Fibroblast of lung (primary cell): ENCODE measurements at regions not wholly inside any gene's neighbourhood (a gene's known extent, or its start where the extent isn't known, plus 50 kb on each side); places are given as distances from the start of the nearest gene placed in this dataset.

Experiments
- EZH2 ChIP-seq: IDR thresholded peaks from 2 replicates; pipeline ENCODE4 v1.5.1; 2012; ENCODE audit warnings: low read length, control low read depth, mild to moderate bottlenecking; ENCODE audit errors: missing control alignments
- TF ChIP-seq, protein P1 (sequence below), 2 donors: IDR thresholded peaks in 1 of 2; conservative IDR thresholded peaks in 1 of 2; 1 replicate in 1 of 2; 2 replicates in 1 of 2; pipeline ENCODE4 v1.5.1; 2011 to 2012; ENCODE audit warnings: low read length in 2 of 2, control low read depth in 1 of 2, inconsistent platforms in 1 of 2, low read depth in 1 of 2, mild to moderate bottlenecking in 1 of 2

GRCh38 chr9:88751781-88752180 lies 216.8 kb downstream of the NXNL2 start:
- no peak for TF ChIP-seq EZH2
- TF ChIP-seq, protein P1, sequence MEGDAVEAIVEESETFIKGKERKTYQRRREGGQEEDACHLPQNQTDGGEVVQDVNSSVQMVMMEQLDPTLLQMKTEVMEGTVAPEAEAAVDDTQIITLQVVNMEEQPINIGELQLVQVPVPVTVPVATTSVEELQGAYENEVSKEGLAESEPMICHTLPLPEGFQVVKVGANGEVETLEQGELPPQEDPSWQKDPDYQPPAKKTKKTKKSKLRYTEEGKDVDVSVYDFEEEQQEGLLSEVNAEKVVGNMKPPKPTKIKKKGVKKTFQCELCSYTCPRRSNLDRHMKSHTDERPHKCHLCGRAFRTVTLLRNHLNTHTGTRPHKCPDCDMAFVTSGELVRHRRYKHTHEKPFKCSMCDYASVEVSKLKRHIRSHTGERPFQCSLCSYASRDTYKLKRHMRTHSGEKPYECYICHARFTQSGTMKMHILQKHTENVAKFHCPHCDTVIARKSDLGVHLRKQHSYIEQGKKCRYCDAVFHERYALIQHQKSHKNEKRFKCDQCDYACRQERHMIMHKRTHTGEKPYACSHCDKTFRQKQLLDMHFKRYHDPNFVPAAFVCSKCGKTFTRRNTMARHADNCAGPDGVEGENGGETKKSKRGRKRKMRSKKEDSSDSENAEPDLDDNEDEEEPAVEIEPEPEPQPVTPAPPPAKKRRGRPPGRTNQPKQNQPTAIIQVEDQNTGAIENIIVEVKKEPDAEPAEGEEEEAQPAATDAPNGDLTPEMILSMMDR (conservative IDR thresholded peaks at IDR 0.05 in 1 of 2, IDR thresholded peaks at IDR 0.05 in 1 of 2; ENCODE audit: low read depth in 1 of 2, low read length in 2 of 2) = no peak
